Upper lobe of left lung (tissue), 6 donors: ENCODE measurements at regions not wholly inside any gene's neighbourhood (a gene's known extent, or its start where the extent isn't known, plus 50 kb on each side); places are given as distances from the start of the nearest gene placed in this dataset.

Experiments used
- ATAC-seq, 2 donors: fragments of 200-7000 bp; cut with Tn5 transposase; one replicate each; pipeline ENCODE4 v1.9.1; 2022; ENCODE audit warnings: mild to moderate bottlenecking in 2 of 2, moderate library complexity in 2 of 2; ENCODE audit not compliant: low FRiP score in 2 of 2
- DNase-seq, 2 donors: peaks; one replicate each; pipeline ENCODE4 v3.0.0-alpha.2; 2019 to 2020
- H3K27ac ChIP-seq, 4 donors: fragments of 200-600 bp; sonication (generic); one replicate each; pipeline ENCODE4 v1.5.1; 2016 to 2019
- H3K27me3 ChIP-seq, 4 donors: fragments of 200-600 bp; sonication (generic); one replicate each; pipeline ENCODE4 v1.5.1; 2017 to 2019
- H3K36me3 ChIP-seq, 4 donors: fragments of 200-600 bp; sonication (generic); one replicate each; pipeline ENCODE4 v1.5.1; 2016 to 2019
- H3K4me1 ChIP-seq, 4 donors: fragments of 200-600 bp; sonication (generic); one replicate each; pipeline ENCODE4 v1.5.1; 2018 to 2019
- H3K4me3 ChIP-seq, 4 donors: fragments of 200-600 bp; sonication (generic); one replicate each; pipeline ENCODE4 v1.5.1; 2017 to 2019; ENCODE audit warnings: mild to moderate bottlenecking in 2 of 4, moderate library complexity in 1 of 4
- H3K9me3 ChIP-seq, 4 donors: fragments of 200-600 bp; sonication (generic); one replicate each; pipeline ENCODE4 v1.5.1; 2018 to 2019
- EP300 ChIP-seq, 4 donors: sonication (generic); formaldehyde crosslinking; IDR thresholded peaks; one replicate each; pipeline ENCODE4 v1.5.1; 2017; ENCODE audit warnings: antibody characterized with exemption in 4 of 4, control low read depth in 2 of 4
- POLR2A ChIP-seq, 4 donors: fragments of 450-650 bp; IDR thresholded peaks; one replicate each; pipeline ENCODE4 v1.5.1; 2016 to 2017; ENCODE audit warnings: antibody characterized with exemption in 4 of 4, mild to moderate bottlenecking in 2 of 4
- POLR2AphosphoS5 ChIP-seq, 2 donors: sonication (generic); formaldehyde crosslinking; IDR thresholded peaks; one replicate each; pipeline ENCODE4 v1.5.1; 2017; ENCODE audit warnings: antibody characterized with exemption in 2 of 2
- WGBS, 2 donors: methylation state at CpG; one replicate each; pipeline ENCODE4 v1.1.5; 2017 to 2018; 5-methylcytosine and 5-hydroxymethylcytosine counted together
- TF ChIP-seq, protein P1 (sequence below), 6 experiments: fragments of 450-650 bp in 4 of 6; fragments of 200-600 bp in 2 of 6; sonication (generic) in 2 of 6; IDR thresholded peaks; one replicate each; pipeline ENCODE4 v1.5.1; 2016 to 2019; ENCODE audit warnings: antibody characterized with exemption in 6 of 6
- donor health status: DM: no; HTN: no; CAD: no; lungs with moderate emphysema.
- donor health status: DM: no; HTN: yes; CAD: no; lungs with severe emphysema.

DNA sequence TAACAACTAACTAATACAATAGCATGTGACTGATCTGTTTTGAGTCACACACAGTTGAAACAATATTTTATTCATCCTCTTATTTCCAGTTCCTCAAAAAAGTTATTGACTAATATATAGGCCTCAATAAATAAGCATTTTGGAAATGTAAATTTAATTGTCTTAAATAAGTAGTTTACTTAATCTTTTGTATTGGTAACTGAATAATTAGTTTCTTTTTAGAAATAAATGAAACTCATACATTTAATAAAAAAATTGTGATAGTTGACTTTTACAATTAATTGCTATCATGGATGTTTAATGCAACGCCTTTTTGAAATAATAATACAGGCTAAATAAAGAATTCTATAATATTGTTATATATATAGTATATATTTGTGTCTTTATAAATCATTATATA is 500.8 kb upstream of the PCDH20 start:
- ATAC-seq (no peak), DNase-seq (no peak)
- Histone ChIP-seq H3K4me3 (no peak overlapping the region), H3K27me3 (no peaks in the 10 kb centered on the region), H3K9me3 (no peaks in the 10 kb centered on the region), H3K36me3 (no peaks in the 10 kb centered on the region), H3K4me1 (no peaks in the 10 kb centered on the region), H3K27ac (no peak overlapping the region)
- WGBS, 2 donors, result 90% methylated on average over 1 of the region's 1 CpG
- TF ChIP-seq, protein P1, sequence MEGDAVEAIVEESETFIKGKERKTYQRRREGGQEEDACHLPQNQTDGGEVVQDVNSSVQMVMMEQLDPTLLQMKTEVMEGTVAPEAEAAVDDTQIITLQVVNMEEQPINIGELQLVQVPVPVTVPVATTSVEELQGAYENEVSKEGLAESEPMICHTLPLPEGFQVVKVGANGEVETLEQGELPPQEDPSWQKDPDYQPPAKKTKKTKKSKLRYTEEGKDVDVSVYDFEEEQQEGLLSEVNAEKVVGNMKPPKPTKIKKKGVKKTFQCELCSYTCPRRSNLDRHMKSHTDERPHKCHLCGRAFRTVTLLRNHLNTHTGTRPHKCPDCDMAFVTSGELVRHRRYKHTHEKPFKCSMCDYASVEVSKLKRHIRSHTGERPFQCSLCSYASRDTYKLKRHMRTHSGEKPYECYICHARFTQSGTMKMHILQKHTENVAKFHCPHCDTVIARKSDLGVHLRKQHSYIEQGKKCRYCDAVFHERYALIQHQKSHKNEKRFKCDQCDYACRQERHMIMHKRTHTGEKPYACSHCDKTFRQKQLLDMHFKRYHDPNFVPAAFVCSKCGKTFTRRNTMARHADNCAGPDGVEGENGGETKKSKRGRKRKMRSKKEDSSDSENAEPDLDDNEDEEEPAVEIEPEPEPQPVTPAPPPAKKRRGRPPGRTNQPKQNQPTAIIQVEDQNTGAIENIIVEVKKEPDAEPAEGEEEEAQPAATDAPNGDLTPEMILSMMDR (IDR thresholded peaks at IDR 0.05), result no peak
- no peak for TF ChIP-seq POLR2A (IDR thresholded peaks at IDR 0.05)
- no peak for TF ChIP-seq EP300 (IDR thresholded peaks at IDR 0.05)
- no peak for TF ChIP-seq POLR2AphosphoS5 (IDR thresholded peaks at IDR 0.05)

DNA sequence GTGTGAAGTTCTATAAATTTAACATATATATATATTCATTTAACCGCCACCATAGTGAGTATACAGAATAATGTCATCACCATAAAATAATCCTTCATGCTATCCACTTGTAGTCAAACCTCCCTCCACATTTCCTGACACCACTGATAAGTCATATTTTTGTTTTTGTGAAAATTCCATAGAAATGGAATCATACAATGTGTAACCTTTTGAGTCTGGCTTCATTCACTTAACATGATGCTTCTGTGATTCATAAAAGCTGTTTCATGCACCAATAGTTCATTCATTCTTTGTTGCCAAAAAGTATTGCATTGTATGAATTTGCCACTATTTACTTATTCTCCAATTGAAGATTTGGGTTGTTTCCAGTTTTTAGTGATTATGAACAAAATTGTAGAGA is 497.5 kb upstream of the PCDH20 start:
- Histone ChIP-seq H3K36me3 (no peaks in the 10 kb centered on the region), H3K9me3 (no peaks in the 10 kb centered on the region), H3K27ac (no peak overlapping the region), H3K4me3 (no peak overlapping the region), H3K27me3 (no peaks in the 10 kb centered on the region), H3K4me1 (no peaks in the 10 kb centered on the region)
- DNase-seq, result no peak
- no peak for ATAC-seq
- WGBS, 2 donors, result 74 to 97% methylated on average over 1 of the region's 1 CpG
- TF ChIP-seq EP300 (IDR thresholded peaks at IDR 0.05), result no peak
- no peak for TF ChIP-seq POLR2AphosphoS5 (IDR thresholded peaks at IDR 0.05)

DNA sequence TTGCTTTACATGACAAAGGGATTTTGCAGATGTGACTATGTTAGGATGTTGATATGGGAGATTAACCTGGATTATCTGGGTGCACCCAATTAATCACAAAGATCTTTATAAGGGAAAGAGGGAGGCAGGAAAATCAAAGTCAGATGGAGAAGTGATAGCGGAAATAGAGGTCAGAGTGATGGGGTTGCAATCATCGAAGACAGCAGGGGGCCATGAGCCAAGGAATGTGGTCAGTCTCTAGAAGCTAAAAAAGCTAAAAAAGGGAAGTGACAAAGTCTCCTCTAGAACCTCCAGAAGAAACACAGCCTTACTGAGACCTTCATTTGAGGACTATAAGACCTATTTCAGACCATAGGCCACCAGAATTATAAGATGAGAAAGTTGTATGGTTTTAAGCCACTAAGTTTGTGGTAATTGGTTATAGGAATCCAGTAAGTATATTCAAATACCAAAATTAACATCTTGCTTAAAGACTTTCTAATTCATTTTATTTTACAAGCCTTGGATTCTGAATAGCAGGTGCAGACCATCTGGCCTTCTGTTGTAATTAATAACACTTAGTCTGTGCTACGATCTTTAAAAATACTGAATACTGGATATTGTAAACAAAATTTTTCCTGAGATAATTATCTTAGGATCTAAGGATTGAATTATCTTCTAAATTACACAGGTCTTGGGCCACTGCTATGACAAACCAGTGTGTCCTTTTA is 493.4 kb upstream of the PCDH20 start:
- TF ChIP-seq POLR2AphosphoS5 (IDR thresholded peaks at IDR 0.05) (no peak), EP300 (IDR thresholded peaks at IDR 0.05) (no peak), POLR2A (IDR thresholded peaks at IDR 0.05) (no peak)
- TF ChIP-seq, protein P1 (IDR thresholded peaks at IDR 0.05), result no peak
- WGBS, 2 donors, result 78 to 83% methylated on average over 3 of the region's 3 CpGs
- Histone ChIP-seq H3K27ac (no peak overlapping the region), H3K4me1 (no peaks in the 10 kb centered on the region), H3K9me3 (no peaks in the 10 kb centered on the region), H3K4me3 (no peak overlapping the region), H3K27me3 (no peaks in the 10 kb centered on the region), H3K36me3 (no peaks in the 10 kb centered on the region)
- no peak for ATAC-seq
- no peak for DNase-seq

DNA sequence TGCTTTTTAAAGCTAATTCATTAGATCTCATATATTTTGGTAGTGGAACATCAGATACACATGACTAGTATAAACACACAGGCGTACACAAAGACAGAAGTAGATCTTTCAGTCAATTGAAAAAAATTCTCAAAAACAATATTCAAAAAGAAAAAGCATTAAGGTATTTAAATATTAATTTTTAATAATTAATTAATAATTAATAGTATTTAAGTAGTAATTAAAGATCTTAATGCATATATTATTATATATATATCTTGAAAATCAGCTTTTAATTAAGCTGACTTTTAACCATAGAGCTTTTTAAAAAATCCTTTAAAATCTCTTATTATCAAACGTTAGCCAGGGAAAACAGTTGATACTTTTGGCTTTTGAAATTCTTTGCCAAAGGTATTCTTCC is 489.4 kb upstream of the PCDH20 start:
- H3K27ac ChIP-seq, result no peak overlapping the region
- no peak for ATAC-seq
- no peak for TF ChIP-seq EP300 (IDR thresholded peaks at IDR 0.05)

DNA sequence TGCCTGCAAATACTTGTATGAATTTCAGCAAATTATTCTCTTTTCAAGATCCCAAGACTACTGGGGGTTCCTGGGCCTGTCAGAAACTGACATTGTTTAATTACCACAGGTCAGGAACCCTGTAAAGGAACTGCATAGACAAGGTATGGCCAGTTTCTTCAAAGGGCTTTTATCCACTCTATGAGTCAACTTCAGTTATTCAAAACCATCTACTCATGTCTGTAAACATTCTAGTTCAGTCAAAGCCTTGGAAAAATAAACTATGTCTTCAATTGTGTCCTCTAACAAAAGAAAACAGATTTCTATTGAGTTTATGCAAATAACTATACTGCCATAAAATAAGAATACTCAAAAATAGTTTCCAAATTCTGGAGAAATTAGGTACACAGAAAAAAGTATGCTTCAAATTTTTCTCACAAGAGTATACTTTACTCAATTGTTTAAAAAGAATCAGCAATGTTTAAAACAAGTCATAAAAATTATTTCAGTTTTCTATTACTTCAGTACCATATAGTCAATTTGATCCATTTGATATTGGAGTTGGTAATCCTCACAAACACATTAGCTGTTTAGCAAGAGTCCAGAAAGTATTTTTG is 486.4 kb upstream of the PCDH20 start:
- ATAC-seq (no peak), DNase-seq (no peak)
- H3K4me1 ChIP-seq, result no peaks in the 10 kb centered on the region
- H3K36me3 ChIP-seq, result no peaks in the 10 kb centered on the region
- no peak overlapping the region for H3K27ac ChIP-seq
- H3K9me3 ChIP-seq, result no peaks in the 10 kb centered on the region
- H3K4me3 ChIP-seq, result no peak overlapping the region
- no peaks in the 10 kb centered on the region for H3K27me3 ChIP-seq
- no peak for TF ChIP-seq POLR2A (IDR thresholded peaks at IDR 0.05)
- TF ChIP-seq, protein P1 (IDR thresholded peaks at IDR 0.05), result no peak
- no peak for TF ChIP-seq POLR2AphosphoS5 (IDR thresholded peaks at IDR 0.05)
- TF ChIP-seq EP300 (IDR thresholded peaks at IDR 0.05), result no peak

More for the DNA sequence above, 489.4 kb upstream of the PCDH20 start:
- H3K4me1 ChIP-seq, result no peaks in the 10 kb centered on the region
- no peaks in the 10 kb centered on the region for H3K9me3 ChIP-seq
- no peaks in the 10 kb centered on the region for H3K27me3 ChIP-seq
- H3K36me3 ChIP-seq, result no peaks in the 10 kb centered on the region
- no peak for DNase-seq
- H3K4me3 ChIP-seq, result no peak overlapping the region
- 85 to 87% methylated on average over 2 of the region's 2 CpGs for whole genome bisulfite sequencing, 2 donors

DNA sequence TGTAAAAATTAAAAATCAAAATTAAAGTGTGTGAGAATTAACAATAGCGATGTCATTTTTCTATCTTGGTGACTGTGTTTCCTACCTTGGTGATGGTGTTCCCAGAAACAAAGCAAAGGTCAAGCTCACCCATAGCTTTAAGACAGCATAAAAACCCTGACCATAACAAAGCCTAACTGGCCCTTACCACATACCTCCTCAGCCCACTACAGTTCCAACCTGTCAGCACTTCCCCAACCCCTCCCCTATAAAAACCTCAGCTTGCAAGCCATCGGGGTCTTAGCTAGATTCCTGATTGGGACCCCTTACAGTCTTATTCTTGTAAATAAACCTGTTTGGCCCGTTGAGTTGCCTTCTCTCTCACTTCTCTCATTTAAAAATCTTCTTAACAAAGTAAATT is 484.4 kb upstream of the PCDH20 start:
- no peak for TF ChIP-seq POLR2AphosphoS5 (IDR thresholded peaks at IDR 0.05)
- TF ChIP-seq POLR2A (IDR thresholded peaks at IDR 0.05), result no peak
- TF ChIP-seq, protein P1 (IDR thresholded peaks at IDR 0.05), result no peak
- TF ChIP-seq EP300 (IDR thresholded peaks at IDR 0.05), result no peak
- no peak for ATAC-seq
- H3K4me3 ChIP-seq, result no peak overlapping the region

More for the DNA sequence above, 484.4 kb upstream of the PCDH20 start:
- Histone ChIP-seq H3K4me1 (no peaks in the 10 kb centered on the region), H3K36me3 (no peaks in the 10 kb centered on the region), H3K9me3 (no peaks in the 10 kb centered on the region), H3K27ac (no peak overlapping the region), H3K27me3 (no peaks in the 10 kb centered on the region)
- DNase-seq, result no peak
- WGBS, 2 donors, result 46 to 47% methylated on average over 3 of the region's 3 CpGs
